ENCODE measurements at regions not wholly inside any gene's neighbourhood (a gene's known extent, or its start where the extent isn't known, plus 50 kb on each side); places are given as distances from the start of the nearest gene placed in this dataset.

DNA sequence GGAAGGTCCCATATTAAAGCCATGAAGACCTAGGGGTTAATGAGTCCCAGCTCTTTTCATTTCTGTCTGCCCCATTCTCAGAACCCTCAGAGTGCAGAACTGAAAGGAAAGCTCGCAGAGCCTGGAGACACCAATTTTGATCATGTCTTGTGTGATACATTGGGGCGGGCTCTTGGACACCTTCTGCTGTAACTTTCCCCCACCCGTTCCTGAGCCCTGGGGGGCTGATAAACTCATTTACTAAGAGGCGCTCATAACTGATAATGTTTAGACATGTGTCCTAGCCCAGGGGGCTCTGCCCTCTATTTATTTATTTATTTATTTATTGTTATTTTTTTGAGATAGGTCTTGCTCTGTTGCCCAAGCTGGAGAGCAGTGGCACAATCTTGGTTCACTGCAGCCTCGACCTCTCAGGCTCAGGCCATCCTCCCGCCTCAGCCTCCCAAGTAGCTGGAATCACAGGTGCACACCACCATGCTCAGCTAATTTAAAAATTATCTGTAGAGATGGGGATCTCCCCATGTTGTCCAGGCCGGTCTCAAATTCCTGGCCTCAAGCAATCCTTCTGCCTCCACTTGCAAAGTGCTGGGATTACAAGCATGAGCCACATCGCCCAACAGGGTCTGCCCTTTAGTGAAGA lies 72.4 kb upstream of the HAAO start:
- Mint-ChIP-seq H3K36me3 (peaks cover 4% of the 10 kb centered on the region), H3K27ac (no peak overlapping the region), H3K4me1 (no peaks in the 10 kb centered on the region), H3K27me3 (peaks cover 4% of the 10 kb centered on the region in 2 donors), H3K9me3 (peaks cover 13 to 18% (median 14%) of the 10 kb centered on the region in 3 donors), H3K4me3 (no peak overlapping the region)
- DNase-seq: no peak
- ChIA-PET POLR2A (no interaction called here), CTCF (interaction anchor here in 1 of 2 donors (0.6 kb wide), 2 partner anchors 9 to 717 kb away, joined by 3 to 10 read pairs; no protein-coding TSS in a partner anchor)
- no peaks in the 10 kb centered on the region for H3K4me1 ChIP-seq (ENCODE audit: control insufficient read depth in 1 of 2, extremely low read depth in 1 of 2, insufficient read depth in 2 of 2, low read length in 2 of 2)
- H3K4me3 ChIP-seq (ENCODE audit: control insufficient read depth in 1 of 2, extremely low read depth in 1 of 2, low read length in 1 of 2): no peak overlapping the region
- WGBS (ENCODE audit: insufficient coverage): no CpG with 5 or more reads among the region's 8 CpGs
- ATAC-seq (replicated peaks in 1 of 4): no peak
- H3K36me3 ChIP-seq (ENCODE audit: control insufficient read depth in 2 of 2, extremely low read depth in 1 of 2, insufficient read depth in 1 of 2, low read length in 1 of 2): no peaks in the 10 kb centered on the region
- no peak overlapping the region for H3K27ac ChIP-seq (ENCODE audit: low read length)
- H3K27me3 ChIP-seq (replicated peaks in 1 of 2; ENCODE audit: control insufficient read depth in 2 of 2, extremely low read depth in 1 of 2, insufficient read depth in 2 of 2, low read length in 1 of 2): no peaks in the 10 kb centered on the region
- no peaks in the 10 kb centered on the region for H3K9me3 ChIP-seq

DNA sequence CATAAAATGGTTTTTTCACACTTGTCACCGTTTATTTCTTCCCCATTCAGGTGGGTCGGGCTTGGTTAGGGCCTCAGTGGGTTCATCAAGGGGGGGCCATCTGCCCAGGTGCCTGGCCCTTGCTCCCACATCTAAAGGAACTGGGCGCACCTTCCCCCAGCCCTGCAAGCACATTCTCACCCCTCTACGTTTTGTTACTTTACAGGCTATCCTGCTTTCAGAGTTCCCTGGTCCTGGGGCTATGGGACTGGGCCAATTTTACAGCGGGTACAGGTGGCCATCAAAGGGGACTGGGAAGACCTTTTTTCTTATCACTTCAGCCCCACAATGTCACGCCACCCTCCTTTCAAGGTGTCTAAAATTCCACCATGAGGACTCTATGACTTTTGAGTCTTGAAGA lies 71.8 kb upstream of the HAAO start:
- Mint-ChIP-seq H3K27me3 (peaks cover 4% of the 10 kb centered on the region in 2 donors), H3K36me3 (peaks cover 4% of the 10 kb centered on the region), H3K9me3 (peaks cover 13 to 16% (median 14%) of the 10 kb centered on the region in 3 donors), H3K27ac (no peak overlapping the region), H3K4me3 (no peak overlapping the region), H3K4me1 (no peaks in the 10 kb centered on the region)
- Histone ChIP-seq H3K27me3 (replicated peaks in 1 of 2; ENCODE audit: control insufficient read depth in 2 of 2, extremely low read depth in 1 of 2, insufficient read depth in 2 of 2, low read length in 1 of 2) (no peaks in the 10 kb centered on the region), H3K4me3 (ENCODE audit: control insufficient read depth in 1 of 2, extremely low read depth in 1 of 2, low read length in 1 of 2) (no peak overlapping the region), H3K27ac (ENCODE audit: low read length) (no peak overlapping the region), H3K4me1 (ENCODE audit: control insufficient read depth in 1 of 2, extremely low read depth in 1 of 2, insufficient read depth in 2 of 2, low read length in 2 of 2) (no peaks in the 10 kb centered on the region), H3K9me3 (no peaks in the 10 kb centered on the region), H3K36me3 (ENCODE audit: control insufficient read depth in 2 of 2, extremely low read depth in 1 of 2, insufficient read depth in 1 of 2, low read length in 1 of 2) (no peaks in the 10 kb centered on the region)
- DNase-seq: no peak
- ATAC-seq (replicated peaks in 1 of 4): no peak
- 61% methylated on average over 3 of the region's 6 CpGs for WGBS (ENCODE audit: insufficient coverage)
- ChIA-PET POLR2A (no interaction called here), CTCF (interaction anchor here in 1 of 2 donors (0.6 kb wide), 1 partner anchor 718 kb away, joined by 10 read pairs; no protein-coding TSS in a partner anchor)

DNA sequence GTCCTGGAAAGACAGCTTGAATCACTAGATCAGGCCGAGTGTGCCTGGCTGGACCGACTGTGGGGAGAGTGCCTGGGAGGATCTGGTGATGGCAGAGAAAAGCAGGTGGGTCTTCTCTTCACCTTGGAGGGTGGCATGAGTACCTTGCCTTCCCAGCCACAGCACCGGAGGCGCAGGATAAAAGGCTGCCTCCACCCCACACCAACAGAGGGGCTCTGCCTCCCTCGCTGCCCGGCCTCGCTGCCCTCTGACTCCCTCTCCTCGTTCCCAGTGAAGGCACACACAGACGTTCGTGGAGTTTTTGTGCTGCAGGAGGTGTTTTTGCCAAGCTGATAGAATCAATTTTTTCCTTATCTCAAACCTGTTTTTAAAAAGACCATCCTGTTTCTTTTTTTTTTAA lies 71.4 kb upstream of the HAAO start:
- Mint-ChIP-seq H3K9me3 (peaks cover 9 to 14% (median 12%) of the 10 kb centered on the region in 3 donors), H3K27me3 (peaks cover 2 to 3% of the 10 kb centered on the region in 2 donors), H3K4me1 (no peaks in the 10 kb centered on the region), H3K36me3 (peaks cover under 1% of the 10 kb centered on the region), H3K27ac (no peak overlapping the region), H3K4me3 (no peak overlapping the region)
- DNase-seq (no peak), ATAC-seq (replicated peaks in 1 of 4) (no peak)
- ChIA-PET POLR2A (no interaction called here), CTCF (no interaction called here)
- H3K4me1 ChIP-seq (ENCODE audit: control insufficient read depth in 1 of 2, extremely low read depth in 1 of 2, insufficient read depth in 2 of 2, low read length in 2 of 2): no peaks in the 10 kb centered on the region
- WGBS (ENCODE audit: insufficient coverage): 92% methylated on average over 2 of the region's 10 CpGs
- H3K27ac ChIP-seq (ENCODE audit: low read length): no peak overlapping the region
- no peak overlapping the region for H3K4me3 ChIP-seq (ENCODE audit: control insufficient read depth in 1 of 2, extremely low read depth in 1 of 2, low read length in 1 of 2)
- no peaks in the 10 kb centered on the region for H3K9me3 ChIP-seq
- H3K36me3 ChIP-seq (ENCODE audit: control insufficient read depth in 2 of 2, extremely low read depth in 1 of 2, insufficient read depth in 1 of 2, low read length in 1 of 2): no peaks in the 10 kb centered on the region
- H3K27me3 ChIP-seq (replicated peaks in 1 of 2; ENCODE audit: control insufficient read depth in 2 of 2, extremely low read depth in 1 of 2, insufficient read depth in 2 of 2, low read length in 1 of 2): no peaks in the 10 kb centered on the region

DNA sequence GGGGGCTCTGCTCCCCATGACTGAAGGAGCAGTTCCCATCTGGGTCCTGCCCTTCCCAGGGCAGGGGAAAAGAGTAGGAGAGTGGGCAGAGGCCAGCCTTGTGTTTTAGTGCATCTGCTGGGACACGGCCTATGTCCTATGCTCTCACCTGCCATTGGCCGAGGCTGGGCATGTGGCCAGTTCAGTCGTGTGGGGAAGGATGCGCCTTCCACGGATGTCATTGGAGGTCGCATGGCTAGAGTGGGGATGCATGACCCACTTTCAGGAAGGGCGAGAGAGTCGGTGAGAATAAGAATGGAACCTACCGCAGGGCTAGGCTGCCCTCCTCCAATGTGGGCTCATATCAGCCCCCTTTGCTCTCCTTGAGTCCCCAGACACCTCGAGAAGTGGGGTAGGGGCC lies 70.9 kb upstream of the HAAO start:
- H3K9me3 ChIP-seq: no peaks in the 10 kb centered on the region
- no peak overlapping the region for H3K4me3 Mint-ChIP-seq
- ATAC-seq (replicated peaks in 1 of 4): no peak
- ChIA-PET POLR2A (no interaction called here), CTCF (no interaction called here)
- no peaks in the 10 kb centered on the region for H3K4me1 Mint-ChIP-seq
- peaks cover 6 to 14% (median 11%) of the 10 kb centered on the region in 3 donors for H3K9me3 Mint-ChIP-seq
- H3K27ac Mint-ChIP-seq: no peak overlapping the region
- no peak for DNase-seq
- H3K27me3 ChIP-seq (replicated peaks in 1 of 2; ENCODE audit: control insufficient read depth in 2 of 2, extremely low read depth in 1 of 2, insufficient read depth in 2 of 2, low read length in 1 of 2): peaks cover 0 to 1% of the 10 kb centered on the region in 2 experiments
- no peaks in the 10 kb centered on the region for H3K4me1 ChIP-seq (ENCODE audit: control insufficient read depth in 1 of 2, extremely low read depth in 1 of 2, insufficient read depth in 2 of 2, low read length in 2 of 2)
- no peaks in the 10 kb centered on the region for H3K36me3 Mint-ChIP-seq
- 88% methylated on average over 8 of the region's 10 CpGs for WGBS (ENCODE audit: insufficient coverage)
- no peaks in the 10 kb centered on the region for H3K36me3 ChIP-seq (ENCODE audit: control insufficient read depth in 2 of 2, extremely low read depth in 1 of 2, insufficient read depth in 1 of 2, low read length in 1 of 2)
- H3K27me3 Mint-ChIP-seq: peaks cover 0 to 3% of the 10 kb centered on the region in 2 donors
- H3K27ac ChIP-seq (ENCODE audit: low read length): no peak overlapping the region
- no peak overlapping the region for H3K4me3 ChIP-seq (ENCODE audit: control insufficient read depth in 1 of 2, extremely low read depth in 1 of 2, low read length in 1 of 2)

DNA sequence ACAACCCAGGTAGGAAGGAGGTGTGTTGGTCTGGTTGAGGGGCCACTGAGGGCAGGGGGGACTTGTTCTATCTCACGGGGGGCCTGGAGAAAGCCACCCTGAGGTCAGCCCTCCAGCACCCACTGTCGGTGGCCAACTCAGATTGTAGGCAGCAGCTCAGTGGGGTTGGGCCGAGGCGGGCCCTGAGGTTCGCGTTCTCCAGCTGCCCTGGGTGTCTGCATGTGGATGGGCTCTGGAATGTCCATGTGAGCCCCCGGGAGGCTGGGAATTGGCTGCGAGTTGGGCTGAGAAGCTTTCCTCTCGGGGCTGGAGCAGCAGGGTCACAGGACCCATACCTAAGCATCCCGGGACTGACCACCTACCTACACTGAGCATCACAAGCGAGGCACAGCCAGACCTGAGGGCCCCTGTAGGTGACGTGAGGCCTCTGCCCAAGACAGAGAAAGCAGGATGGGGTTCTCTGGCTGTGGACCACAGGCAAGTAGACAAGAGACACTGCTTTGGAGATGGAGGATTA lies 70.3 kb upstream of the HAAO start:
- no peaks in the 10 kb centered on the region for H3K4me1 Mint-ChIP-seq
- no peak overlapping the region for H3K27ac Mint-ChIP-seq
- no peak overlapping the region for H3K4me3 ChIP-seq (ENCODE audit: control insufficient read depth in 1 of 2, extremely low read depth in 1 of 2, low read length in 1 of 2)
- CTCF ChIA-PET: no interaction called here
- H3K27ac ChIP-seq (ENCODE audit: low read length): no peak overlapping the region
- H3K4me1 ChIP-seq (ENCODE audit: control insufficient read depth in 1 of 2, extremely low read depth in 1 of 2, insufficient read depth in 2 of 2, low read length in 2 of 2): no peaks in the 10 kb centered on the region
- no peak for ATAC-seq (replicated peaks in 1 of 4)
- WGBS (ENCODE audit: insufficient coverage): 98% methylated on average over 7 of the region's 12 CpGs
- DNase-seq: no peak
- H3K36me3 ChIP-seq (ENCODE audit: control insufficient read depth in 2 of 2, extremely low read depth in 1 of 2, insufficient read depth in 1 of 2, low read length in 1 of 2): no peaks in the 10 kb centered on the region
- no peaks in the 10 kb centered on the region for H3K36me3 Mint-ChIP-seq
- peaks cover 1 to 9% (median 8%) of the 10 kb centered on the region in 3 donors for H3K9me3 Mint-ChIP-seq
- H3K27me3 Mint-ChIP-seq: peaks cover 0 to 3% of the 10 kb centered on the region in 2 donors
- H3K9me3 ChIP-seq: no peaks in the 10 kb centered on the region
- H3K4me3 Mint-ChIP-seq: no peak overlapping the region
- H3K27me3 ChIP-seq (replicated peaks in 1 of 2; ENCODE audit: control insufficient read depth in 2 of 2, extremely low read depth in 1 of 2, insufficient read depth in 2 of 2, low read length in 1 of 2): peaks cover 0 to 3% of the 10 kb centered on the region in 2 experiments
- POLR2A ChIA-PET: no interaction called here

DNA sequence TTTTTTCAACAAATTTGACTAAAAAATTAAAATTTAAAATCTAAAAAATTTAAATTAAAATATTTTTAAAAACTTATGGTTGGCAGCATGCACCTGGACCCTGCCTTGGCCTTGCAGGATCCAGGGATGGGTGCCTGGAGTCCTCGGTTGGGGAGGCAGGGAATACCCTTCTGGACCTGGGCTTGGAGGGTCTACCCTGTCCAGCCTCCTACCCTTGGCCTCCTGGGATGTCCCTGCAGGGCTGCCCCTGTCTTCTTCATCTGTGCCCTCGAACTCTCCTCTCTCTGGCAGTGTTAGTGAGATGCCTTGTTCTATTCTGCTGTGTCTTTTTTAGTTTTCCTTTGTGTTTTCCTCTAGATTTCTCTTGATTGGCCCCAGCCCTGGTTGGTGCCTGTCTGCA lies 68.9 kb upstream of the HAAO start:
- no peak overlapping the region for H3K4me3 ChIP-seq (ENCODE audit: control insufficient read depth in 1 of 2, extremely low read depth in 1 of 2, low read length in 1 of 2)
- DNase-seq (no peak), ATAC-seq (replicated peaks in 1 of 4) (no peak)
- Mint-ChIP-seq H3K36me3 (no peaks in the 10 kb centered on the region), H3K4me1 (no peaks in the 10 kb centered on the region), H3K4me3 (no peak overlapping the region), H3K27ac (no peak overlapping the region), H3K9me3 (peaks cover 0 to 7% (median 7%) of the 10 kb centered on the region in 3 donors), H3K27me3 (peaks cover 0 to 2% of the 10 kb centered on the region in 2 donors)
- no peaks in the 10 kb centered on the region for H3K36me3 ChIP-seq (ENCODE audit: control insufficient read depth in 2 of 2, extremely low read depth in 1 of 2, insufficient read depth in 1 of 2, low read length in 1 of 2)
- no peak overlapping the region for H3K27ac ChIP-seq (ENCODE audit: low read length)
- POLR2A ChIA-PET: no interaction called here
- H3K9me3 ChIP-seq: no peaks in the 10 kb centered on the region
- CTCF ChIA-PET: interaction anchor here (0.5 to 0.7 kb wide), 3 partner anchors 34 to 1040 kb away, joined by 3 to 6 read pairs (median 5); no protein-coding TSS in a partner anchor
- peaks cover 0 to 3% of the 10 kb centered on the region in 2 experiments for H3K27me3 ChIP-seq (replicated peaks in 1 of 2; ENCODE audit: control insufficient read depth in 2 of 2, extremely low read depth in 1 of 2, insufficient read depth in 2 of 2, low read length in 1 of 2)
- WGBS (ENCODE audit: insufficient coverage): 77% methylated on average over 2 of the region's 2 CpGs
- no peaks in the 10 kb centered on the region for H3K4me1 ChIP-seq (ENCODE audit: control insufficient read depth in 1 of 2, extremely low read depth in 1 of 2, insufficient read depth in 2 of 2, low read length in 2 of 2)

Data from T-cell (primary cell).